Stimulated activated naive B cell treated with anti-CD40 and anti-IgM and Interleukin-4, amounts not matched to agents 10 μg/mL and 1 μg/mL and 100 μg/mL, for 72 hours (primary cell): ENCODE measurements at regions not wholly inside any gene's neighbourhood (a gene's known extent, or its start where the extent isn't known, plus 50 kb on each side); places are given as distances from the start of the nearest gene placed in this dataset.
A peak's percentile ranks its signal among the peaks of the same experiment; 100 is the strongest.

Experiments used
- ATAC-seq, 2 donors: fragments of 150-1000 bp; cut with Tn5 transposase; replicated peaks; 2 replicates each; pipeline ENCODE4 v1.10.0; 2021; ENCODE audit warnings: moderate library complexity in 1 of 2
- DNase-seq: peaks from one replicate; pipeline ENCODE4 v3.0.0; 2021
- H3K27ac Mint-ChIP-seq: one replicate; pipeline ENCODE4 v1.8.0; 2022; ENCODE audit warnings: mild to moderate bottlenecking, mixed read lengths
- H3K27me3 Mint-ChIP-seq, 2 donors: one replicate each; pipeline ENCODE4 v1.8.0; 2022; ENCODE audit warnings: mixed read lengths in 2 of 2
- H3K36me3 Mint-ChIP-seq, 2 donors: one replicate each; pipeline ENCODE4 v1.8.0; 2022; ENCODE audit warnings: mixed read lengths in 2 of 2, mild to moderate bottlenecking in 1 of 2
- H3K4me1 Mint-ChIP-seq, 2 donors: one replicate each; pipeline ENCODE4 v1.8.0; 2022; ENCODE audit warnings: mixed read lengths in 2 of 2, mild to moderate bottlenecking in 1 of 2
- H3K4me3 Mint-ChIP-seq, 2 donors: one replicate each; pipeline ENCODE4 v1.8.0; 2022; ENCODE audit warnings: mild to moderate bottlenecking in 2 of 2, mixed read lengths in 2 of 2, moderate library complexity in 1 of 2
- H3K9me3 Mint-ChIP-seq, 2 donors: one replicate each; pipeline ENCODE4 v1.8.0; 2022; ENCODE audit warnings: mixed read lengths in 2 of 2, mild to moderate bottlenecking in 1 of 2

GRCh38 chr2:134169788-134170187, 84.1 kb upstream of the MGAT5 start:
- ATAC-seq, result peak; percentile 92 to 94
- Mint-ChIP-seq H3K4me3 (no peak overlapping the region), H3K27ac (peak overlapping the region; percentile 51)

GRCh38 chr2:134170294-134170693, 83.6 kb upstream of the MGAT5 start:
- Mint-ChIP-seq H3K4me1 (peaks cover 53 to 93% of the 10 kb centered on the region in 2 donors), H3K27ac (peak overlapping the region; percentile 51)
- ATAC-seq, result peak; percentile 8 to 27

More at GRCh38 chr2:134169788-134170187, 84.1 kb upstream of the MGAT5 start:
- no peaks in the 10 kb centered on the region for H3K9me3 Mint-ChIP-seq
- no peak for DNase-seq
- H3K36me3 Mint-ChIP-seq, result peaks cover 10 to 31% of the 10 kb centered on the region in 2 donors
- peaks cover 53 to 93% of the 10 kb centered on the region in 2 donors for H3K4me1 Mint-ChIP-seq
- H3K27me3 Mint-ChIP-seq, result no peaks in the 10 kb centered on the region

GRCh38 chr2:134170700-134171099, 83.2 kb upstream of the MGAT5 start:
- ATAC-seq (no peak), DNase-seq (no peak)
- no peaks in the 10 kb centered on the region for H3K9me3 Mint-ChIP-seq
- no peak overlapping the region for H3K4me3 Mint-ChIP-seq
- H3K27ac Mint-ChIP-seq, result peak overlapping the region; percentile 51
- H3K27me3 Mint-ChIP-seq, result no peaks in the 10 kb centered on the region
- peaks cover 55 to 93% of the 10 kb centered on the region in 2 donors for H3K4me1 Mint-ChIP-seq
- H3K36me3 Mint-ChIP-seq, result peaks cover 8 to 25% of the 10 kb centered on the region in 2 donors

More at GRCh38 chr2:134170294-134170693, 83.6 kb upstream of the MGAT5 start:
- Mint-ChIP-seq H3K36me3 (peaks cover 8 to 26% of the 10 kb centered on the region in 2 donors), H3K4me3 (no peak overlapping the region), H3K27me3 (no peaks in the 10 kb centered on the region), H3K9me3 (no peaks in the 10 kb centered on the region)
- DNase-seq, result no peak

GRCh38 chr2:134173338-134174016, 80.4 kb upstream of the MGAT5 start:
- H3K36me3 Mint-ChIP-seq, result peaks cover 8 to 27% of the 10 kb centered on the region in 2 donors
- peak overlapping the region; percentile 67 for H3K27ac Mint-ChIP-seq
- H3K4me1 Mint-ChIP-seq, result peaks cover 61 to 92% of the 10 kb centered on the region in 2 donors
- H3K4me3 Mint-ChIP-seq, result peak overlapping the region in 1 of 2 donors; percentile 32
- no peak for DNase-seq
- no peaks in the 10 kb centered on the region for H3K27me3 Mint-ChIP-seq
- no peaks in the 10 kb centered on the region for H3K9me3 Mint-ChIP-seq
- no peak for ATAC-seq

GRCh38 chr2:134174711-134175110, 79.2 kb upstream of the MGAT5 start:
- no peaks in the 10 kb centered on the region for H3K27me3 Mint-ChIP-seq
- ATAC-seq (no peak), DNase-seq (no peak)
- H3K4me1 Mint-ChIP-seq, result peaks cover 57 to 92% of the 10 kb centered on the region in 2 donors
- H3K27ac Mint-ChIP-seq, result no peak overlapping the region
- no peak overlapping the region for H3K4me3 Mint-ChIP-seq
- H3K9me3 Mint-ChIP-seq, result no peaks in the 10 kb centered on the region
- H3K36me3 Mint-ChIP-seq, result peaks cover 8 to 27% of the 10 kb centered on the region in 2 donors

- DNase-seq (no peak), ATAC-seq (no peak)
- H3K27me3 Mint-ChIP-seq, result no peaks in the 10 kb centered on the region
- no peak overlapping the region for H3K4me3 Mint-ChIP-seq
- H3K4me1 Mint-ChIP-seq, result peaks cover 56 to 92% of the 10 kb centered on the region in 2 donors
- H3K27ac Mint-ChIP-seq, result peak overlapping the region; percentile 73
- H3K9me3 Mint-ChIP-seq, result no peaks in the 10 kb centered on the region
- peaks cover 8 to 27% of the 10 kb centered on the region in 2 donors for H3K36me3 Mint-ChIP-seq
Measured at GRCh38 chr2:134175834-134176233, 78.0 kb upstream of the MGAT5 start.

- H3K9me3 Mint-ChIP-seq, result no peaks in the 10 kb centered on the region
- no peak overlapping the region for H3K4me3 Mint-ChIP-seq
- peak overlapping the region; percentile 83 for H3K27ac Mint-ChIP-seq
- DNase-seq (no peak), ATAC-seq (no peak)
- peaks cover 62 to 99% of the 10 kb centered on the region in 2 donors for H3K4me1 Mint-ChIP-seq
- H3K36me3 Mint-ChIP-seq, result peaks cover 5 to 30% of the 10 kb centered on the region in 2 donors
- no peaks in the 10 kb centered on the region for H3K27me3 Mint-ChIP-seq
Measured at GRCh38 chr2:134177351-134177931, 76.4 kb upstream of the MGAT5 start.

GRCh38 chr2:134178138-134178877, 75.6 kb upstream of the MGAT5 start:
- H3K9me3 Mint-ChIP-seq, result no peaks in the 10 kb centered on the region
- H3K4me1 Mint-ChIP-seq, result peaks cover 62 to 96% of the 10 kb centered on the region in 2 donors
- H3K36me3 Mint-ChIP-seq, result peaks cover 0 to 24% of the 10 kb centered on the region in 2 donors
- DNase-seq, result no peak
- H3K27me3 Mint-ChIP-seq, result no peaks in the 10 kb centered on the region
- ATAC-seq, result peak; percentile 44 to 54
- no peak overlapping the region for H3K4me3 Mint-ChIP-seq
- H3K27ac Mint-ChIP-seq, result peak overlapping the region; percentile 83

GRCh38 chr2:134181219-134181618, 72.7 kb upstream of the MGAT5 start:
- H3K27me3 Mint-ChIP-seq, result no peaks in the 10 kb centered on the region
- peaks cover 5 to 32% of the 10 kb centered on the region in 2 donors for H3K36me3 Mint-ChIP-seq
- peak overlapping the region; percentile 84 for H3K27ac Mint-ChIP-seq
- ATAC-seq (peak; percentile 63 to 69), DNase-seq (peak; percentile 15)
- peaks cover 66 to 96% of the 10 kb centered on the region in 2 donors for H3K4me1 Mint-ChIP-seq
- H3K9me3 Mint-ChIP-seq, result no peaks in the 10 kb centered on the region
- H3K4me3 Mint-ChIP-seq, result peak overlapping the region in 1 of 2 donors; percentile 43

GRCh38 chr2:134183679-134184078, 70.2 kb upstream of the MGAT5 start:
- peaks cover 58 to 97% of the 10 kb centered on the region in 2 donors for H3K4me1 Mint-ChIP-seq
- peaks cover 5 to 33% of the 10 kb centered on the region in 2 donors for H3K36me3 Mint-ChIP-seq
- ATAC-seq (no peak), DNase-seq (no peak)
- peak overlapping the region; percentile 83 for H3K27ac Mint-ChIP-seq
- no peaks in the 10 kb centered on the region for H3K27me3 Mint-ChIP-seq
- peak overlapping the region; percentile 50 to 52 for H3K4me3 Mint-ChIP-seq
- no peaks in the 10 kb centered on the region for H3K9me3 Mint-ChIP-seq

- ATAC-seq (no peak), DNase-seq (no peak)
- Mint-ChIP-seq H3K36me3 (peaks cover 10 to 42% of the 10 kb centered on the region in 2 donors), H3K4me1 (peaks cover 52 to 92% of the 10 kb centered on the region in 2 donors), H3K9me3 (no peaks in the 10 kb centered on the region), H3K27me3 (no peaks in the 10 kb centered on the region), H3K4me3 (no peak overlapping the region), H3K27ac (no peak overlapping the region)
Measured at GRCh38 chr2:134185639-134186038, 68.2 kb upstream of the MGAT5 start.

- Mint-ChIP-seq H3K27me3 (no peaks in the 10 kb centered on the region), H3K27ac (no peak overlapping the region), H3K9me3 (peaks cover 3 to 5% of the 10 kb centered on the region in 2 donors), H3K36me3 (peaks cover 21 to 39% of the 10 kb centered on the region in 2 donors), H3K4me3 (no peak overlapping the region), H3K4me1 (peaks cover 46 to 81% of the 10 kb centered on the region in 2 donors)
- DNase-seq (no peak), ATAC-seq (no peak)
Measured at GRCh38 chr2:134189009-134189720, 64.7 kb upstream of the MGAT5 start.

GRCh38 chr2:134190062-134190806, 63.6 kb upstream of the MGAT5 start:
- Mint-ChIP-seq H3K9me3 (peaks cover 3 to 5% of the 10 kb centered on the region in 2 donors), H3K4me3 (no peak overlapping the region), H3K36me3 (peaks cover 21 to 32% of the 10 kb centered on the region in 2 donors), H3K4me1 (peaks cover 44 to 81% of the 10 kb centered on the region in 2 donors), H3K27me3 (no peaks in the 10 kb centered on the region), H3K27ac (peak overlapping the region; percentile 42)
- DNase-seq (no peak), ATAC-seq (no peak)
